GM13976 (cell line): ENCODE measurements at regions not wholly inside any gene's neighbourhood (a gene's known extent, or its start where the extent isn't known, plus 50 kb on each side); places are given as distances from the start of the nearest gene placed in this dataset.
A peak's percentile ranks its signal among the peaks of the same experiment; 100 is the strongest.

ENCODE experiments used
- DNase-seq: peaks from one replicate; pipeline ENCODE4 v3.0.0; 2012; ENCODE audit warnings: low spot score
- CTCF ChIP-seq: IDR thresholded peaks from 2 replicates; pipeline ENCODE4 v1.5.1; 2012; ENCODE audit warnings: borderline replicate concordance, mild to moderate bottlenecking; ENCODE audit not compliant: insufficient read depth; ENCODE audit errors: extremely low read depth, missing control alignments, control extremely low read depth
- in situ Hi-C: fragments of 300-500 bp; cut with MboI; formaldehyde crosslinking; loops from one replicate; pipeline ENCODE4 v1.12.0; 2022; ENCODE audit warnings: low sequenced_read_pairs, mixed read lengths, inconsistent platforms; ENCODE audit not compliant: unreplicated experiment

GRCh38 chr1:221162352-221162751 is 283.1 kb downstream of the HLX start:
- TF ChIP-seq CTCF, result no peak
- no peak for DNase-seq
- in situ Hi-C loops, result no loop called here

GRCh38 chr1:221162939-221163338 is 283.7 kb downstream of the HLX start:
- DNase-seq, result no peak
- TF ChIP-seq CTCF, result no peak
- in situ Hi-C loops, result no loop called here

- in situ Hi-C loops, result no loop called here
- TF ChIP-seq CTCF, result no peak
- DNase-seq, result no peak
Measured at GRCh38 chr1:221164029-221164428, 284.8 kb downstream of the HLX start.

- no peak for TF ChIP-seq CTCF
- DNase-seq, result no peak
- in situ Hi-C loops, result no loop called here
Measured at GRCh38 chr1:221164951-221165838, 286.0 kb downstream of the HLX start.

GRCh38 chr1:221165839-221166500 is 286.7 kb downstream of the HLX start:
- no peak for TF ChIP-seq CTCF
- no peak for DNase-seq
- in situ Hi-C loops, result no loop called here

- TF ChIP-seq CTCF, result no peak
- in situ Hi-C loops, result no loop called here
- peak; percentile 24 for DNase-seq
Measured at GRCh38 chr1:221166559-221167318, 287.5 kb downstream of the HLX start.
